GM19043 (cell line): ENCODE measurements at regions not wholly inside any gene's neighbourhood (a gene's known extent, or its start where the extent isn't known, plus 50 kb on each side); places are given as distances from the start of the nearest gene placed in this dataset.
"Not testable (repeated sequence)": the region's sequence is repeated elsewhere in the genome, so short reads cannot be mapped to it uniquely, and the experiment has no call there.

Source experiments
- ATAC-seq: cut with Tn5 transposase; IDR thresholded peaks from one replicate; pipeline ENCODE4 v1.9.1; 2021; ENCODE audit warnings: low read depth; ENCODE audit not compliant: unreplicated experiment

- no peak for ATAC-seq
These were observed 76.2 kb upstream of the MRPS22 start for GRCh38 chr3:139267300-139268246.

DNA sequence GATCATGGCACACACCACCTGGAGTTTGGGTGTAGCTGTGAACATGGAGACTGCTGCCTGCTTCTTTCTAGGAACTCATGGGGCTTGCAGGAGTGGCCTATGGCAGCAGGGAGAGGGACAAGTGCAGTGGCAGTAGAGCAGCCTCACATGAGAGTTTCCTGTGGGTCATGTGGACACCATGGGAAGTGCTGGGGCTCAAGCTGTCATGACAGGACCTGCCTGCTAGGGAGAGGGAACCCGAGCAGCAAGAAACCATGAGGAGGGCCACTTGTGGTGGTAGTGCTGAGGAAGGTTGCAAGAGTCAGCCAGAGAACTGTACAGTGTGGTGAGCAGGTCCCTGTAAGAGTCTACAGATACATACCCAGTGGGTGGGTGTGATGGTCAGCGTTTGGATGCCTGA, 73.8 kb upstream of the MRPS22 start:
- no peak for ATAC-seq

- not testable (repeated sequence) for ATAC-seq
These were observed 73.2 kb upstream of the MRPS22 start for GRCh38 chr3:139270652-139271051.

GRCh38 chr3:139280027-139280671, 63.7 kb upstream of the MRPS22 start:
- no peak for ATAC-seq

- ATAC-seq, result no peak
These were observed 62.7 kb upstream of the MRPS22 start for GRCh38 chr3:139281096-139281495.

- ATAC-seq, result no peak
These were observed 62.2 kb upstream of the MRPS22 start for GRCh38 chr3:139281522-139282196.

- no peak for ATAC-seq
These were observed 60.5 kb upstream of the MRPS22 start for GRCh38 chr3:139283301-139283700.

- no peak for ATAC-seq
These were observed 59.6 kb upstream of the MRPS22 start for GRCh38 chr3:139284221-139284620.

DNA sequence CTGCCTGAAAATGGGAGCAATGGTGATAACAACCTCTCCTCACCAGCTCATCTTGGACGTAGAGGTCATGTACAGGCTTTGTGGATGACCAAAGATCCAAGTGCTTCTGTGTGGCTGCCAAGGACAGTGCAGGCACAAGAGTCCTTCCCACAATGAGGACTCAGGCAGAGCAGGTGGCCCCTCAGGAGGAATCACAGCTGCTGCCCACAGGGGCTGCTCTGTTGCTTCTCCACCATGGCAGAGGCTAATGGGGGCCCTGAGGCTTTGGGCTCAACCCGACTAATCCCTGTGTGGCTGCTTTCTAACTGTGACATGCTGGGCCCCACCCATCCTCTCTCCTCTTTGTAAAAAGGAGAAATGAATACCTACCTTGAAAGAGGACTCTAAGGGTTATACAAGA, 58.1 kb upstream of the MRPS22 start:
- no peak for ATAC-seq

DNA sequence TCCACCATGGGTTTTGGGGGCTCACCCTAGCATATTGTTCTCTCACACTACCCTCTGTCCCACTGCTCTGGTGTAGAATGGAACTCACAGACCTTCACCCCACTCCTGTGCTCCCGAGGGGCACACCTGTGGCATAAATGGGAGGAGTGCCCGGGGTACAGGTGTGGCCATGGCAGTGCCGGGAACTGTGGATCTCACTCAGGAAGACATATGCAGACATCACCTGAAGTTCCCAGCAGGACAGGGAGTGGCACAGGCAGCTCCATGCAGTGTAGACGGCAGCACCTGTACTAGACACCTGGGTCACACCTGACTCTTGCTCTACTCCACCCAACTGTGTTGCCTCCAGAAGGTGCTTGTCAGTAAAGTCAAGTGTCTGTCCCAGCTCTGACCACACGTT, 57.6 kb upstream of the MRPS22 start:
- ATAC-seq, result no peak

GRCh38 chr3:139286825-139287224, 57.0 kb upstream of the MRPS22 start:
- no peak for ATAC-seq

- no peak for ATAC-seq
These were observed 56.3 kb upstream of the MRPS22 start for GRCh38 chr3:139287557-139287956.

- ATAC-seq, result no peak
These were observed 55.5 kb upstream of the MRPS22 start for GRCh38 chr3:139288266-139288821.

DNA sequence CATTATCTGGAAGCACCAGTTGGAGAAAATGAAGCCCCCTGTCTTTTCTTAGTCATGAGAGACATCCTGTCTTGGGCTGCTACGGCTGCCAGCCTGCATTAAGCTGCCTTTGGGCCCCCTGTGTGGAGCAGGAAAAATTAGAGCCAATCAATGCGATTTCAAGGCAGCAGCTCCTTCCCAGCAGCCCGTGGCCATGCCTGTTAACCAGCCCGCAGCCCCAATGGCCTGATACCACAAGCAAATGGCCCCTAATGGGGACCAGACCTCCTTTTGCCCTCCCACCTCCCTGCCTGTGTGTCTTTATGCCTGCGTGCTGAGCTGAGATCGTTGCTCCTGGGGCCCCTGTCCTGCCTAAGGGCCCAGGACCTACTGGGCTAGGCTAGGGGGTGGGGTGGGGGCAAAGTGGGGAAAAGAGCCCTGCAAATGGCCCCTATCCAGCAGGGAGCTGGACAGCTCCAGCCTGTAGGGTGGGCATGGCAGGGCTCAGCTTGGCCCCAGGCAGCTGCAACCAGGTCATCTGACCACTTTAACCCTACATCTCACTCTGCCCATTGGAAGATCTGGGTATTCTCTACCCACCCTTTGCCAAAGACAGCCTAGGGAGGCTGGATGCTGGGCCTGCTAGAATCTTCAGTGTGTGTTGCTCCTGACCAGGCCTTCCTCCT, 53.8 kb upstream of the MRPS22 start:
- ATAC-seq, result no peak

GRCh38 chr3:139291276-139292051, 52.4 kb upstream of the MRPS22 start:
- no peak for ATAC-seq

DNA sequence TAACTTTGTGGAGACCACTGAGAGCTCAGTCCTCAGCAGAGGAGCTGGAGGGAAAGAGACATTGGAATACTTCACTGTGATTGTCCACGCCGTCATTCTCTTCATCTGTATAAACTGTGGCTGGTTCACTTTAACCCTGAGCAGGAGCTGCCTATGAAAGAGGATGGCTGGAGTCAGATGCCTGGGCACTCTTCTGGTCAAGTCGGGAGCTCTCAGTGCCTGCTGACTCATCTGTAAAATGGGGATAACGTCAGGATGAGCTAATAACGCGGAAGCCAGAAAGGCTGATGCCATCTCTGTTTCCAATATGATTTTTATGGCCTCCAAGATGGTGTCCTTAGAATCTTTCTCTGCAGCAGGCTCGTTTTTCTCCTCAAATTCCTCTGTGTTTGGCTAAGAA, 51.6 kb upstream of the MRPS22 start:
- ATAC-seq, result no peak

DNA sequence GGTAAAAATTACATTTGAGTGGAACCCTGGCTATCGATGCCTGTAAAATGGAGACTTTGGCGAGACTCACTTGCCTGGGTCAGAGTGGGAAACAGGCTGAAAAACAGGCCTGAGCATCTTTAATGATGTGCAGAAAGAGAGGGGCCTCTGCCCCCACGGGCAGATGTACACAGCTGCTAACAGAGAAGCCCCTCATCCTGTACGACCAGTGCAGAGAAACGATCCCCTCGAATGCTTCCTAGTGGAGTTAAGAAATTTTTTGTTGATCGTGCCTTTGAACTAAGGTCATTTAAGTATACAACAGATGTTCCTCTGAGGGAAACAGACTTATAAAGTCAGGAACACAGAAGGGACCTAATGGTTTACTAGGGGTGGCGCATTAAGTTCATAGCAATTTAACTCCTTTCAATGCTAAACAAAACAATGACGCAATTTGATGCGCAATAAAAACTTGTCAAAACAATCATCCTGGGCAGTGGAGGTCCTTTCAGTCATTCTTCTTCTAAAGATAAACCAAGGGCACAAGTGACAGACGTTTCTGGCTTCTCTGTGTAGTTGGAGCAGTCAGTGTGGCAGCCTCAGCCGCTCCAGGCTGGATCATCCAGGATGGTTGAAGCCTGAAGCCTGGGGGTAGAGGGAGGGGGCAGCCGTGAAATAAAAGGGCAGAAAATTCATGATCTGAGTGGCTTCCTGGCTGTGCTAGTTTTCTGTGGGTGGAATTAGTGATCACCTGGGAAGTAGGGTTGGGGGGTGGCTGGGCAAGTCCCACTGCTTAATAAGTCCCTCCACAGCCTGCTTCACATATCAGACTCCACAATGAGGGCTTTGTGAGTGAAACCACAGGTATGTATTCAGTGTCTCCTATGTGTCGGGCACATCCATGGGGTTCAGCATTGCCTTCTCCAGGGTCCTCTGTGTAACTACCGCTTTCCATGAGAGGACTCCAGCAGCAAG, 50.8 kb upstream of the MRPS22 start:
- no peak for ATAC-seq

DNA sequence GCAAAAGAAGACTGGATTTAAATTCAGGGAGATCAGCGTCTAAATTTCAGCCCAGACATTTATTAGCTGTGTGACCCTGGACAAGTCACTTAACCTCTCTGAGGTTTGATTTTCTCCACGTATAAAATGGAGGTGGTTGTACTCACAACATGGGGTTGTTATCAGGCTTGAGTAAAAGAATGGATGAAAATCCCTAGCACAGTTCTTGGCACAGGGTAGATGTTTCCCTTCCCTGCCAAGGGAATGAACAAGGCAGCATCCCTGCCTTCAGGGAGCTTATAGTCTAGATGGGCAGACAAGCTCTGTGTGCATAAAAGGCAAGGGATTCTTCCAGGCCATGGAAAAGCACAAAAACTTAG, 50.2 kb upstream of the MRPS22 start:
- no peak for ATAC-seq
